ENCODE measurements at regions not wholly inside any gene's neighbourhood (a gene's known extent, or its start where the extent isn't known, plus 50 kb on each side); places are given as distances from the start of the nearest gene placed in this dataset.
A peak's percentile ranks its signal among the peaks of the same experiment; 100 is the strongest.
"Not testable (repeated sequence)": the region's sequence is repeated elsewhere in the genome, so short reads cannot be mapped to it uniquely, and the experiment has no call there.

GRCh38 chr1:19024532-19024931, 68.1 kb upstream of the IFFO2 start:
- DNase-seq: no peak

DNA sequence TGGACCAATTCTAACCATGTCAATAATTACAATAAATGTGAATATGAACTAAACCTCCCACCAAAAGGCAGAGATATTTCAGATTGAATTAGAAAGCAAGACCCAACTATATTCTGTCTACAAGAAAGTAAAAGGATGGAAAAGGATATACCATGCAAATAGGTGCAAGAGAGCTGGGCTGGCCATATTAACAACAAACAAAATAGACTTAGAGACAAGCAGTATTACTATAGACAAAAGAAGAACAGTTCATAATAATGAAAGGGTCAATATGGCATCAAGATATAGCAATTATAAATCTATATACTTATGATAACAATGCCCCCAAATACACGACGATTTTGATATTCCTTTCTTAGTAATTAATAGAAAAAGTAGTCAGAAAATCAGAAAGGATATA, 67.3 kb upstream of the IFFO2 start:
- DNase-seq: no peak

DNA sequence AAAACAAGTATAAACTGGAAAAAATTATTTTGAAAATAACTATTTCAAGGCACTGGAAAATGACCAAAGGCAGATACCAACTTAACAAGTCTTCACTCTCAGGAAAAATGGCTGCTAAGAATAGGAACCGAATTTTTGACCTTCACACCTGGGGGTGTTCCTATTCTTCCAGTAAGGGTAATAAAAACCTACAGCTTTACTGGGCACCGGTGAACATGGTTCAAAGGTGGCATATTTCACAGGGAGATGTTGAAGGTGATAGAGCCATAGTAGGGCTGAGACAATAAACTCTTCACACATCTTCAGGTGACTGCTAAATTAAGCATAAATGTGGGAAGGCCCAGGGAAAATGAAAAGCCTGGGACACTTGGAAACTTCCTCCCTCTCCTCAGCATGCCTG, 65.4 kb upstream of the IFFO2 start:
- no peak for DNase-seq

DNA sequence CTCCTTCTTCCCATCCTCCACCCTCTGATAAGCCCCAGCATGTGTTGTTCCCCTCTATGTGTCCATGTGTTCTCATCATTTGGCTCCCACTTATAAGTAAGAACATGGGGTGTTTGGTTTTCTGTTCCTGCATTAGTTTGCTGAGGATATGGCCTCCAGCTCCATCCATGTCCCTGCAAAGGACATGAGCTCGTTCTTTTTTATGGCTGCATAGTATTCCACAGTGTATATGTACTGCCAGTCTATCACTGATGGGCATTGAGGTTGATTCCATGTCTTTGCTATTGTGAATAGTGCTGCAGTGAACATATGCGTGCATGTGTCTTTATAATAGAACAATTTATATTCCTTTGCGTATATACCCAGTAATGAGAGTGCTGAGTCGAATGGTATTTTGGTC, 62.8 kb upstream of the IFFO2 start:
- DNase-seq: not testable (repeated sequence)

DNA sequence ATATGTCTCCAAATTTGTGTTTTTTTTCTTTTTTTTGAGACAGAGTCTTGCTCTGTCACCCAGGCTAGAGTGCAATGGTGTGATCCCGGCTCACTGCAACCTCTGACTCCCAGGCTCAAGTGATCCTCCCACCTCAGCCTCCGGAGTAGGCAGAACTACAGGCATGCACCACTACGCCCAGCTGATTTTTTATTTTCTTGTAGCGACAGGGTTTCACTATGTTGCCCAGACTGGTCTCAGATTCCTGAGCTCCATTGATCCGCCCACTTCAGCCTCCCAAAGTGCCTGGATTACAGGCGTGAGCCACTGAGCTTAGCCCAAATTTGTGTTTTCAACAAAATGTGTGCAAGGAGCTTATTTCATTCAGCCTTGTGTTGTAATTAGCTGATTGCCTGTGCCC, 59.0 kb upstream of the IFFO2 start:
- DNase-seq: no peak

DNA sequence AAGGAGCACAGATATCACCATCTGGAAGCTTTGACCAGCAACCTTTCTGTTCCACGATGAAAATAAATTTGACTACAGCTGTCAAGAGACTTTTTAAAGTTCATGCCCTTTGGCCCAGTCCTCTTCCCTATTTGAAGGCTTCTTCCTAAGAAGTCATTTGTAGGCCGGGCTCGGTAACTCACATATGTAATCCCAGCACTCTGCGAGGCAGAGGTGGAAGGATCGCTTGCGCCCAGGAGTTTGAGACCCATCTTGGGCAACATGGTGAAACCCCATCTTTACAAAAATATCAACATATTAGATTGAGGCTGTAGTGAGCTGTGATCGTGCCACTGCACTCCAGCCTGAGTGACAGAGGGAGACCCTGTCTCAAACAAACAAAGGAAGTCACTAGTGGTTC, 58.3 kb upstream of the IFFO2 start:
- no peak for DNase-seq

GRCh38 chr1:19013826-19014548, 57.5 kb upstream of the IFFO2 start:
- DNase-seq: no peak

DNA sequence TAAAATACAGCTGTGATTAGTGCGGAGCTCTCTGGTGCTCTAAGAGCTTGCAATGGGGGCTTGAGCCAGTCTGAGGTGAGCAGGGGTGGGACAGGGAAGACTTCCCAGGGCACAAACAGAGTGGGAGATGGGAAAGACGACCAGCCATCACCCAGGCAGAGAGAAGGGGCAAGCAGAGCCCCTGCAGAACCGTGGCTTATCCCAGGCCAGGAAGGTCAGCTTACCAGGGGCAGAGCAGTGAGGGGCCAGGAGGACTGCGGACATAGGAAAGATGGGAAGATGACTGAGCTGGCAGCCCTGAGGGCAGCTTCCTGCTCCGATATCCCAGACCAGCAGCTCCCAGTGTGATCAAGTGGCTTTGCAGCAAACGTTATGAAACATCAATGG, 55.4 kb upstream of the IFFO2 start:
- no peak for DNase-seq

GRCh38 chr1:19010995-19011844, 54.7 kb upstream of the IFFO2 start:
- DNase-seq: peak; percentile 55 to 60

DNA sequence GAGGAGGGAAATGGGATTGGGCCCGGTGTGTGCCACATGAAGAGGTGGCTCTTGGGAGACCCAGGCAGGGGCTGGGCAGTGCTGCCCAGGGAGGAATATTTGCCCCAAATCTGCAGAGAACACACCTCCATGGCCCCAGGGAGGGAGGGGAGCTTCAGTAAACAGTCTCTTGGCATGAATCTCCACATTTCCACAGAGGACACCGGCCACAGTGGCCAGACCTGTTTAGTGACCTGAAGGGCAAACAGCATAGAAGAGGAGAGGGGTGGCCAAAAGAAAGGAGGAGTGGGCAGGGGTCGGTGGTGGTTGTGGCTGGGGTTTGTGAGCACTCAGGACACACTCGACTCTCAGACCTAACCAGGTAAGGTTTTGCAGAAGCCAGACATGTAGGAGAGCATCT, 54.0 kb upstream of the IFFO2 start:
- DNase-seq: no peak

DNA sequence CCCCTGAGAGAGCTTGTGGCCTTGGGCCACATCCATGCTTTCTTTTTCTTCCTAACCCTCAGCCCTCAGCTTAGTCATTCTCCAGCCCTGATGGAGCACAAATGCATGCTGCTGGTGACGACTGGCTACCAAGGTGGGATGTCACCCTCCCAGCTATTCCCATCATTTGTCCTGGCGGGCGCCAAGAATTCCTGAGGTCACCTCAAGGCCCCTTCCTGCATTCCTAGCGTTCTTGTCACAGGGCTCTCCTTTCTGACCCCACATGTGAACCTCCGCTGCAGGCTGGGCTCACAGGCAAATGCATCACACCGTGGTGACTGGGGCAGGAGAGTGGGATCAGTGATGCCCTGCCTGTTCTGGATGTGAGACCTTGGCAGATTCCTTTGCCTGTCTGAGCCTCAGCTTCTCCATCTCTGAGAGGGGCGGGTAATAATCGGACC, 53.4 kb upstream of the IFFO2 start:
- DNase-seq: no peak

DNA sequence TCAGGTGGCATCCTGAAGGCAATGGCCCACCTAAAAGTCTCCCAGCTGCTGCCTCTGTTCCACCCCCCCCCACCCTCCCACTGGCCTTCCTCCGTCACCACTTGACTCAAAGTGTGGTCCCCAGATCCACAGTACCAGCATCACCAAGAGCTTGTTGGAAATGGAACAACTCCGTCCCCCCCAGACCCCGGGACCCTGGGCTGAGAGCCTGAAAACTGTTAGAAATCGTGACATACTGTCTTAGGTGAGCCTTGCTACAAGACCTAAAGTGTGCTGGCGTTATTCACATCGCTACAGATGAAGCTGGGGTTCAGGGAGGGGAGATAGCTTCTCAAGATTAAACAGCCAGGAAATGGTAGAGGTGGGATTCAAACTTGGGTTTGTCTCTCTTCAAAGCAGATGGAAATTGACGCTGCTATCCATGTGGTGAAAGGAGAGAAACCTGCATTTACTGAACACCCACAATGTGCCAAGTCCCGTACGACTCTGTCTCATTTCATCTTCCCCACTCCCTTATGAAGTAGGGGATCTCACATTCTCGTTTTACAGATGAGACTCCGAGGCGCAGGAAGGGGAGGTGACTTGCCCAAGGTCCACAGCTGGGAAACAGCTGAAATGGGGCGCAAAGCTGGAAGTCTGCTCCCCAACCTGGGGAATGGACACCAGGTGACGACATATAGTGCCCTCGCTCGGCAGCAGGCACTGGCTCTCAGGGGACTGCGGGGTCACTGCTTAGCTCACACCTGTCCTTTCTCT, 52.8 kb upstream of the IFFO2 start:
- DNase-seq: no peak

- no peak for DNase-seq
These were observed 51.3 kb upstream of the IFFO2 start for GRCh38 chr1:19007491-19008441.

DNA sequence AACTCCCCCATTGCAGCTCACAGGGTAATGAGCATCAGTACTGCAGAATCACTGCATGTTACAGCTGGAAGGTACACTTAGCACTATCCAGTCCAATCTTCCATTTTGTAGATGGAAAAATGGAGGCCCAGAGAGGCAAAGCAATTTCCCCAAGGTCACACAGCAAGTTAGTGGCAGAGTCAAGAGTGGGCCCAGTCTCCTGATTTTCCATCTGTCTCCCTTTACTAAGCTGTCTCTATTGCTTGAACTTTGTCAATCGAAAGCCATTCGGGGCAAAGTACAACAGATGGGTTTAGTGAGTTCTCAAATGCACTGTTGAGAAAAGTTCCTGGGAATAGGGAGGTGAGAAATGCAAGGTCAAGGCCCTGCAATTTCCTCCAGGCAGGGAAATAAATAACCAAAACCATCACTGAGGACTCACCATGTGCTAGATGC, 50.4 kb upstream of the IFFO2 start:
- DNase-seq: no peak
